GM21619 (cell line): ENCODE measurements at regions not wholly inside any gene's neighbourhood (a gene's known extent, or its start where the extent isn't known, plus 50 kb on each side); places are given as distances from the start of the nearest gene placed in this dataset.

Source experiments
- ATAC-seq: cut with Tn5 transposase; IDR thresholded peaks from one replicate; pipeline ENCODE4 v1.9.1; 2021; ENCODE audit not compliant: unreplicated experiment

DNA sequence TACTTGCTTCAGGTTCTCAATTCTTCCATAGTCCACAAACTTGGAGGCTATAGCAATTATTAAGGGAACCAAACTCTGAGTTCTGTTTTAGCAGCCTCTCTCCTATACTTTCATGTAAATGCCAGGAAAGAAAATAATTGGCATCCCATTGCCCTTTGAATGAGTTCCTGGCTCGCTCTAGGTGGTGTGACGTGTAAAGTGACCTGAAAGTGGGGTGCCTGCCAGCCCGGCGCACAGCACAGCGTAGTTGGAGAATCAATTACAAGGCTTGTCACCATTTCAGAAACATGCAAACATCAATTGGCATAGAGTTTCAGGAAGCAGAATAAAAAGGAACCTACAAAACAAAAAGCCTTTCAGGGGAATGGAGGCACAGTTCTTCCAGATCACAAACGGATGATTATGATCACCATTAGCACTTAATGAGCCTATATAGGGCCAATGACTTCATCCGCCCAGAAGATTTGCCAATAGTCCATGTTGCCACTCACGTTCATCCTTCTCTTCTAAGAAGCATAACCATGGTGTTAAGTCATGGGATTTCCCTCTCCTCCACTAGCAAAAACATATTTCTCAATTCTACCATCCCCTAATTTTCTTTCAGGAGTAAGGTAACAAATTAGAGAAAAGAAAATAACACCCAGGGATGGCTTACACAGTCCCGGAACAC is 354.6 kb upstream of the ADGRL2 start:
- no peak for ATAC-seq

DNA sequence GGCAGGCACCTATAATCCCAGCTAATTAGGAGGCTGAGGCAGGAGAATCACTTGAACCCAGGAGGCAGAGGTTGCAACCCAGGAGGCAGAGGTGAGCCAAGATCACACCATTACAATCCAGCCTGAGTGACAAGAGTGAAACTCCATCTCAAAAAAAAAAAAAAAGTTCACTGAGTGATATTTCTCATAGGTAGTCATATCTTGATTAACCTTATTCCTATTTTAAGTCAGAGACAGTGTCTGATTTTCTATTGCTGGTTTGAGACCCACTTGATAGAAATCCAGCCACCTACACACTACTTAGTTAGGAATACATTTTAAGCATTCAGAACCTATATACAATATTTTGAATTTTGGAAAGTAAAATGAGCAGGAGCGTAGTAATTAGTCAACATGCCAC is 357.4 kb upstream of the ADGRL2 start:
- no peak for ATAC-seq

DNA sequence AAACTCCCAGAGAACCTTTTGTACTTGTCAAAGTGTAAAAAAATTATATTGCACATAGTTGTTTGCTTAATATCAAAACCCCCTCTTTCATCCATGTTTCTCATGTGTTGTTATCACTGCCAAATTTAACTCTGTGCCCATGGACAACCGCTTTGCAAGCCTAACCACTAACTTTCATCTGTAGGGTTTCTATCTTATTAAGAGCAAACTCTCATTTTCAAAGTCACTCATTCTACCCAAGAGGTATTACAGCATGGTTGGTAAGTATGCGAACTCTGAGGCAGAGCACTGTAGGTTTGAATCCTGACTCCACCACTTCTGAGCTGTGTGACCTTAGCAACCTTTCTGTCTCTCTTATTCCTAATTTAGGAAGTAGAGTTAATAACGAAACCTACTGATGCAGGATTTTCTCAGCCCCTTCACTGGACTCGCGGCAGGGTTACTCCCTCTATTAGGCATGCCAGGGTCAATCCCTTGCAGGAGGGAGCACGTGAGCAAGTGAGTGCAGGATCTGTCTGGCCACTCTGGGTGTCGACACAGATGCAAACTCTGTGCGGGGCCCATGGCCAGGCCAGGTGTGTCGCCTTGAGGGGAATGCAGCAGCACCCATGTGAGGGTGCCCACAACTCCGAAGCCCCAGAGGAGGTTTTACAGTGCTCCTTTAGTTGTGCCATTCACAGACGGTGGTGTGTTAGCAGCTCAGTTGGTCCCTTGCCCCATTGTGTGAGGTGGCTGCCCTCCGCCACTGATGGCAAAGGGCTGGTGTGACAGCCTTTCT is 361.5 kb upstream of the ADGRL2 start:
- no peak for ATAC-seq

DNA sequence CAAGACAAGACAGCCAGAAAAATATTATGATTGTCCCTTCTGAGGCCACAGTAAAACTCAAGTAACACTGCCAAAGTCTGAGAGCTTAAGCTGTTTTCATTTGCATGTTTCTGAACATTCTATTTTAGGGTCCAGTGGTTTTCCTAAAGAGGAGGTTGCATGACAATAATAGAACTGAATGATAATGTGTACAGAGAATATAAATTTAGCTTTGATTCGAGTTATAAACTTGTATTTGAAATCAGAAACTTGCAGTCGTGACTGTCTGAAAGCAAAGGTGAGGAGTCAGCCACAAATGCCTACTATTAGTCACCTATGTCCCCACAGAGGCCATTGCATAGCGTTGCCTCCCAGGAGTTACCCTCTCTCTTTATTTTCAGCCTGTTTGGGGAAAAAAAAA is 363.1 kb upstream of the ADGRL2 start:
- ATAC-seq, result peak; percentile 88

DNA sequence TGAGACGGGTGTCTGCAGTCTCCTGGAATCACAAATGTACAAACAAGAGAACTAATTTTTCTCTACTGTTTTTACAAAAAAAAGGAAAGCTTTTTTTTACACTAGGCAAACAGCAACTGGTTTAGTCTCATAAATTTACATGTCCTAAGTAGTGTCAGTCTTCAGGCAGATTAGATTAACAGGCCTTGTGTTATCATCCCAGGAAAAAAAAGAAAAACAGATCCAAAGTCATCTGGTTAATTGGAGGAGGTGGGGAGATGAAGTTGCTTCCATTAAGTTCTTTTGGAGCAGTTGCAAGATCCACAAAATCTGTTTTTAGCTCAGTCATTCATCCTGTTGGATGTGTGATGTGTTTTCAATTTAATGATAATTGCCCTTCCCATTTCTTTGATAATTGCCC is 363.5 kb upstream of the ADGRL2 start:
- no peak for ATAC-seq

DNA sequence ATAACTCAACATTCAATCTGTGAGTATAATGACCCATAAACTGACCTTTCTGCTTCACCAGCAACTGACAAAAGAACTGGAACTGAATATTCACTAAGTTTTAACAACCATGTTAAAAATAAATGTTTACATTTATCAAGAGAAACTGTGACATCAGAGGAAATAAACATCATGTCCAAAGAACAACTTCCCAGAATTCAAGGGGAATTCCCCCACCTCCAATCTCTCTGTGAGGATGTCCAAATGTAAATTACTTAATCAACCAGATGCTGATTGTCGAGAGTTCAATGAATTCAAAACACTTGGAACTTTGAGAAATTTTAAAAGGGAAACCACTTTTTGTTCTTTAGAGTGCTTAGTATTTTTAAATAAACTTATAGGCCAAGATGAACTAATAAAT is 365.6 kb upstream of the ADGRL2 start:
- no peak for ATAC-seq

DNA sequence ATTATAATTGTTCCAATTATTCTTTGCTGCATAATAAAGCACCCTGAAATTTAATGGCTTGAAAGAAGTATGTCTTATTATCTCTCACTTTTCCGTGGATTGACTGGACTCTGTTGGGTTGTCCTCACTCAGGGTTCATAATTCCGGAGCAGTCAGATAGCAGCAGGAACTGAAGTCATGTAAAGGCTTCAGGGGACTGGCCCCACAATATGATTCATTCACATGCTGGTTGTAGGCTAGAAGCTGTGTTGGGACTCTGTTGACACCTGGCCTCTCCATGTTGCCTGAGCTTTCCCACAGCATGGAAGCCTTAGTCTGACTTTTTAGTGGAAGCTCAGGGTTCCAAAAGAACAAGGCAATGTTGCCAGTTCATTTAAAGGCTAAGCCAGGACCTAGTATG is 367.1 kb upstream of the ADGRL2 start:
- no peak for ATAC-seq

DNA sequence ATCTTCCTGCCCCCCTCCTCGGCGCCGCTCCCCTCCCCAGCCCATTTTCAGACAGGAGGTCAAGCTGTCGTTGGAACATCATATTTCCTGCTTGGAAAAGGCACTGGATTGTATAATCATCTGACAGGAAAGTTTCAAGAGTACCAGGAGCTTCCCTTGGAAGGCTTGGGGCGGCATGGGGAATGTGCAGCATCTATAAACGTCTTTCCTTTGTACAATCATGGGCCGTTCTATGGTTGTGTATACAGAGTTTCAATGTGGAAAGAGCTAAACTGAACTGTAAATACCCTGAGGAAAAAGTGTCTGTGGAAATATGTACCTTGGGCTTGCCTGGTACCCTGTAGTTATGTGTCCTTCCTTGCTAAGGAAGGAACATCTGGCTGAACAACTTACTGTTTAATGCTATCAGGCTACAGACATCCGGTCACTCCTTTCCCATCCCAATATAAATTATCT is 368.1 kb upstream of the ADGRL2 start:
- no peak for ATAC-seq

DNA sequence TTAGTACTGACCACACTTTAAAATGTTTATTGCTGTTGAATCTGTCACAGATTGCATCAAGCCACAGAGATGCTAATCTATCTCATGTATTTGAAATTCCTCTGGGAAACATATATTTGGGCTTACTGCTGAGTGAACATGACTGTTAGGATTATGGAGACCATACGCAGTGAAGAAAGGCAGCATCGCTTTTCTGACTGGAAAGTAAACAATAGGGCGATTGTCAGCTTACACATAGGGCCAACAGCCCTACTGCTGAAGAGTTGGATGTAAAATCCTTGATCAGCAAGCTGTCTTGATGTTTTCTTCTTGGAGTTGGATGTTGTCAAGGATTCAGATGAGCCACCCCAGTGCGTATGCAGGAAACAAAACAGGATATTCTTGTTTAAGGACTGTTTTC is 368.7 kb upstream of the ADGRL2 start:
- ATAC-seq, result no peak

DNA sequence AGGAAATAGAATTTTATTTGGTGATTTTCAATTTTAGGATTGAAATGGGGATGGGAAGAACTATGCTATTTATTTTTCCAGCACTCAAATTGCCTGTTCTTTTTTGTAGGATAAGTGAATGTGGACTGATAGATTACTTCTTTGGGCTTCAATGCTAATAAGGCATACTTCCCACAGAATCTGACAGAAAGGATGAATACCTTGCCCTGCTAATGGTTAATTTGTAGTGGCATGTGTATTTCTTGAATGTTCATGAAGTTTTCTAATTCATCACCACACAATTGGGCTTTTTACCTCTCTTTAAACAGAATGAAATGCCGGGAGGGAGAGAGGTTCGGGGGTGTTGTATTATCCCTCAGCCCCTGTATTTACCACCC is 369.1 kb upstream of the ADGRL2 start:
- ATAC-seq, result no peak

DNA sequence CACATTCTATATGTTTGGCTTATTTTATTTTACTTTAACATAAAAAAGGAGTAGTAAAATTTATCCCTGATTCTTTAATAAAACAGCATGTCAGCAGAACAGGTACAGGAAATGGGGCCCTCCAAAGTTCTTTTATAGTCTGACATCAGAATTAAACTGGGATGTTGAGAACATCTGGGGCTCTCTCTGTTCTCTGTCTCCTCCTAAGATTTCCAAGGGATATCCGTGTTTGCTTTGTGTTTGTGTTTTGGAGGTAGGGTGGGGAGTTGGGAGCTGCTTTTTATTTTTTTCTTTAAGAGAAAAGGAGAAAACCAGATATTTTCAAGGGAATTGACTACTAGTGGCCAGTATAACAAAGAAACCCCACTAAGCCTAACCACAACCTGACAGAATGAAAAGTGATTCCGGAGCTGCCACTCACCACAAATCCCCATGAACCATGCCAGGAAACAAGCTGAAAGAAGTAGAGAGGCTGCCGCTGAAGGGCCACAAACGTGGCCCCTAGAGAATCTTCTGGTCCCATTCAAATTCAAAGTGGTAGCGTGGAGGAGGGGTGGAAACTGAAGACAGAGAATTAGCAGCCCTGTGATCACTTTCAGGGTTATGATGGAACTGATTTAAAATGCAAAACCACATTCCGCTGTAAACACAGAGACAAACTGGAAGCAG is 369.6 kb upstream of the ADGRL2 start:
- no peak for ATAC-seq

DNA sequence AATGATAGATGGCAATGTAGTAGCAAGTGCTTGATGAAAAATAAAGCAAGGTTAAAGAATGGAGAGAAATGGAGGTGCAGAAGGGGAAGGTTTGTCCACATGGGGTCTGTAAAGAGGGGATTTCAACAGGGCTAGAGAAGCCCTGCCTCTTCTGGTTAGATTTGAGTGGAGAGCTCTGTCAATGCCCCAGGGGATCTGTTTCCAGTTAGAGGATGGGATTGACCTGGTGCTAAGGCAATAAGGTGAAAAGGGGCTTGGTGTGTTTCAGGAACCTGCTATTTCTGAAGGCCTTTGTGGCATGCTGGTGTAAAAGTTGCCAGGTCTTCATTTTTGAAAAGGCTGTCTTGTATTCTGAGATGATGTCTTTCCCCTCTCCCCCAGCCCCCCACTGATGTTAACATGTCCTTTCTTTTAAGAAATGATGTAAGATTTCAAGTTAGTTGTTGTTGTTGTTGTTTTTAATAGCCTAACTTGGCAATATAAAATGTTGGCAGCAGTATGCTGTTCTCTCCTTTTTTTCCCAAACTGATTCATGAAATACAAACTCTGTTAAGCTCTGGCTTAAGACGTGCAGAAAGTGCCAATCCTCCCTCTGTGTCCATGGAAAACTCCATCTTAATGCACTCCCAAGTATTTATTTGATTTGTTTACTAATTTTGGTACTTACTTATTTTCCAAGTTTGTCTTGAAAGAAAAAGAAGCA is 370.3 kb upstream of the ADGRL2 start:
- ATAC-seq, result no peak

DNA sequence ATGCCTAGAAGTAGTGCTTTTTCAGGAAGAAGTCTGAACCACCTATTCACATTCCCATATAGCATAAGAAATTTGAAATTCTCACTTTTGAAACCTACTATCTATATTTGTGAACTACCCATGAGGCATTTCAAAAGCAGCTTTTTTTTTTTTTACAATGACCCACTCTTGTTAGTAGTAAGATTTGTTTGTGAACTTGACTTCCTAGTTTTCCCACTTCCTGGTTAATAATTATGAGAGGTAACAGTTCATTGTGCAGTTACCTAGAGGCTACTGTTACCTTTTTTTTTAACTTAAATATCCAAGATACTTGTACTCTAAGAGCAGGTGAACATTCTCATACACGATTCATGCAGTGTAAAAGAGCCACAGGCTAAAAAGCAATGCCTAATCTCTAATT is 371.7 kb upstream of the ADGRL2 start:
- ATAC-seq, result no peak

DNA sequence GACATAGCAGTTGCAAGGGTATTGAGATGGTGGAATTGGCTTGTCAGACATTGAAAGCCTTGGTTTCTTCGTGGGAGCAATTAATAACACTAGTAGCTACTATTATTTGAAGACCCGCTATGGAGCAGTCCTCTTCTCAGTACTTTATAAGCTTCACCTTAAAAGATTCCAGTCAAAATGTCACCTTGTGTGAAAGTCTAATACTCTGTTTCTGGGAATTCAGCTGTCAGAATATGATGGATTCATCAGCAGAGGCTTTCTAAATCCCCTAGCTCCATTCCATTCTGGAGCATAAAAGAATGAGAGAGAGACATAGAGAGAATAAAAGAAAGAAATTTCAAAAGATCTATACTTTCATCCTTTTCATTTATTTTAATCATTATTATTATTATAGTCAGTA is 375.9 kb upstream of the ADGRL2 start:
- no peak for ATAC-seq

DNA sequence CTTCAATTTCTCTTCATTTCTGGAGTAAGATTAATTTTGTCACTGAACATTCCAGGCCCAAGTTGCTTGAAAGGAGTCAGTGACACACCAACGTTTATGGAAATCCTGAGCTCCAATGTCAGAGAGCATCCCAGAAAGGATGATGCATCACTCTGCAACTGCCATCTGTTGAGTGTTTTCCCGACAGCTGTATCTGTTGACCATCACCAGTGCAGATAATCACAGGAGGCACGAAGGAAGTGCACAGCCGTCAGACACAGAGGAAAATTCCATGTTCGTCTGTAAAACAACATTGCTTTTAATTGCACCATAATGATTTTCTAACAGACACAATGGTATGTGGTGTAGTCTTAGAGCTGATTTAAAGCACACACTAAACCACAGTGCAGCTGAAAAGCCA is 376.7 kb upstream of the ADGRL2 start:
- ATAC-seq, result no peak

DNA sequence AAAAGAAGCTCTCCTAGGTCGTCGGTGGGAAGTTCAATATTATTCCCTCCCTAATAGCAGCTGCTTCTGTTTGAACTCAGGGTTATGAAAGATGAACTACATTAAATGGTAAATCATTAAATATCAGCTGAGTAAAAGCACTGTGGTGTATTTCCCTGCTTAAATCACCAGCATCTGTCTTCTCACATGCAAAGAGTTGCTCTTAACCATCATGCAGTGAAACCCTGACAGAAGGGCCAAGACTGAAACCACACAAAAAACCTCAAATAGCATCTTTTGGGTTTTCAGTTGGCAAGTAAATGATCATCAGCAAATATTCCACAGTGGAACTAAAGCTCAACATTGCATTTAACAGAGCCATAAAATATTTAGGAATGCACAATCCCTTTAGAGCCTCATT is 380.0 kb upstream of the ADGRL2 start:
- ATAC-seq, result peak; percentile 98

DNA sequence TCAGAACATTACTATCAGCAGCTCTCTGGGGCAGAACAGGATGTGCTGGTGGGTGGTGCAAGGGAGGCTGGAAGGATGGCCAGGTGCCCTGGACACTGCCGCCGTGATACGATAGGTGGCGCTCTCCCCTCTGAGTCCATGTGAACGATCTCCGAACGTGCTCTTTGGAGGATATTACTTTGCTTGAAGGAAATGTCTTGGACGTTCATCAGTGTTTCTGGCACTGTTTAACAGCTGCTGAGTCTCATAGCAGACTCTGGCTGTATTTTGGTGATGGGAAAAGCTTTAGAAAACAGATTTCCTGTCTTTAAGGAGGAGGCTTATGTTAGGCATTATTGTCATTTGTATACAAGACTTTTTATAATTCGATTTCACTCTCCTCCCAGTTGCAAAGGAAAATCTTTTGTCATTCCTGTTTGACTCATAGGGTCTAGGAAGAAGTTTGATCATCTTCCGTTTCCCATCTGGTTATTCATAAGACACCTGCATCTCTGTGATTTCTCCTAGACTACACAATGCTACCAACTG is 386.2 kb upstream of the ADGRL2 start:
- ATAC-seq, result peak; percentile 93

DNA sequence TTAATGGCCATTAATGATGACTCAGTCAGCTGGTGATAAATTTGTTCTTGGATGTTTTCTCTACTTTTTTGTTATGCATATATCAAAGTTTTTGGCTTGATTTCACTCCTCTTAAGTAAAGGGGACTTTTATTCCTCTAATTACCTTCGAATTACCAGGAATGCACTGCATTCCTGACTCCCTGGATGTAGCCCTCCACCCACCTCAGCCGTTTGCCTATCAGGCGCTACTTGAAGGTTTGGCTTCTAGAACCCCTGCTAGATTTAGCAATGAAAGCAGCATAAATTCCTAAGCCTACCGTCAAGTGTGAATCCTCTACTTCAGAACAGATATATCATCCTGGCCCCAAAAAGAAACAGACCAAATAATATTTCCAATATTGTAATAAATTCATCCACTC is 387.8 kb upstream of the ADGRL2 start:
- ATAC-seq, result no peak

DNA sequence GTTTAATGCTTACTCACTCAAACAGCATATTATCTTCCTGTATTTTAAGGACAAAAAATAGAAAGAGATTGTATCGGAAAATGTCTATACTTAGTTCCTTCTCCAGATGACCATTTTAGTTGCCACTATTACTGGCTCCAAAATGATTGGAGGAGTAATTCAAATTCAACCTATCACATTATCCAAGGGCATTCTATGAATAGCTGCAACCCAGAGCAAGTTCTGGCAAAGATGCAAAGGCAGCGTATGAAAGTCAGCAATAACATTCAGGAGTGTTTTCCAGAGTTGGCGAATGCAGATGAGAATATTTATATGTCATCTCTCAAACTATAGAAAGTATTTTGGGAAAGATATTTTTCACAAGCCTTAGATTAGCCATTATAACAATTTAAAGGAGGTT is 389.8 kb upstream of the ADGRL2 start:
- no peak for ATAC-seq

DNA sequence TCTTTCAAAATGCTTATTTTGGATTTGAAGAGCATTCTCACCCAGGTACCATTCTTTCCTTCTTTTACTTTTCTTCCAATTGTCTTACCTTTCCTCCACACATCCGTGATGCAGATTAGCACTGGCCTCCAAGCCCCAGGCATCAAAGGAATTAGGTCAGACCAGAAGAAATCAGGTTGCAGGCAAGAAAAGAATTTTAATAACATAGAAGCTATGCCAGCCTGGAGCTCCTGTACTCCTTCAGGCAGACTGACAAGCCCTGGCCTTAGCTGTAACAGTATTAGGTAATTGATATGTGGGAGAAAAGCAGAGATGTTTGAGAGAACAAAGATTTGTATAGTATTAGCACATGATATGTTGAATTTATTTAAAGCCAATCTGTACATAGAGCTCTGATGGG is 390.4 kb upstream of the ADGRL2 start:
- no peak for ATAC-seq

DNA sequence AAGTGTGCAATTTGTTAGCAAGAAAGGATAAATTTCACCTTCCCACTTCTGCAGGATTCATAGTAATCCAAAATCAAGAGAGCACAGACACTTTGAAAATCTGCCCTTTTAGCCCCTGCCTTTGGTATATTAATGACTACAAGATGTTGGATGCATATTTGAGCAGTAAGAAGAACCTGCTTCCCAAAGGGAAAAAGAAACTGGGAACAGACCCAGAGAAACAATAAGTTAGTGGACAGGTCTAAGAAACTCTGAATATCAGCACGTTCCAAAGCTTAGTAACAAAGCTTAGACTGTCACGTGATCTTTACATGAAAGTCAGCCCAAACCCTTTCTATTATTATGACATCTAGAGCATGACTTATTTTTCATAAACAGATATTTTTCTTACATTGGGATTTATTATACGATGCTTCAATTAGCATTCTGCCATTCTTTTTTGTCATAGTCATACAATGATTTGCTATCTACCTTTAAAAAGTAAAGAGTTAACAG is 390.9 kb upstream of the ADGRL2 start:
- no peak for ATAC-seq
